ENCODE measurements at regions not wholly inside any gene's neighbourhood (a gene's known extent, or its start where the extent isn't known, plus 50 kb on each side); places are given as distances from the start of the nearest gene placed in this dataset.

DNA sequence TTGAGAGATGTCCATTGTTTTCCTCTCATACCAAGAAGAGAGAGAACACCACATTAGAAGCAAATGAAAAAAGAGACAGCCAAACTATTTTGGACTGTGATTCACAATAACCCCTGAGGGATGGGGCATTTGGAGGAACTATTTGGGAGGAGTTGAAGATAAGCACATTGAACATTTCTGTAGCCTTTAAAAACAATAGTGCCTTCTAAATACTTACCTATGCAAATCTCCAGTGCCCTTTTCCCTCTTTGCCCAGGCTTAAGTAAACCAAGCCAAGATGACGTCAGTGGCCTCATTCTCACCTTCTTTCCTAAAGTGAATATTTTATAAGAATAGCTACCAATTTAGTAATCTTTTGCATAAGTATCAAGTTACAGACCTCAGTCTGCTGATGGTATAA lies 89.7 kb upstream of the COL8A1 start:
- Histone ChIP-seq H3K4me3 (no peak overlapping the region), H3K4me1 (peaks cover 5% of the 10 kb centered on the region), H3F3A (ENCODE audit: low read depth) (no peaks in the 10 kb centered on the region), H3K36me3 (no peaks in the 10 kb centered on the region), H3K79me2 (ENCODE audit: low read depth) (no peaks in the 10 kb centered on the region), H3K9ac (no peak overlapping the region), H3K4me2 (no peak overlapping the region), H4K20me1 (ENCODE audit: low read depth) (no peaks in the 10 kb centered on the region), H2AFZ (replicated peaks) (no peak overlapping the region), H3K27me3 (no peaks in the 10 kb centered on the region), H3K27ac (no peak overlapping the region), H3K9me3 (ENCODE audit: low read depth) (no peaks in the 10 kb centered on the region)
- Mint-ChIP-seq H3K4me3 (no peak overlapping the region), H3K27me3 (ENCODE audit: insufficient read depth, low read depth) (no peaks in the 10 kb centered on the region), H3K27ac (no peak overlapping the region), H3K36me3 (no peaks in the 10 kb centered on the region), H3K4me1 (peaks cover 6% of the 10 kb centered on the region), H3K9me3 (no peaks in the 10 kb centered on the region)
- TF ChIP-seq, protein P1, sequence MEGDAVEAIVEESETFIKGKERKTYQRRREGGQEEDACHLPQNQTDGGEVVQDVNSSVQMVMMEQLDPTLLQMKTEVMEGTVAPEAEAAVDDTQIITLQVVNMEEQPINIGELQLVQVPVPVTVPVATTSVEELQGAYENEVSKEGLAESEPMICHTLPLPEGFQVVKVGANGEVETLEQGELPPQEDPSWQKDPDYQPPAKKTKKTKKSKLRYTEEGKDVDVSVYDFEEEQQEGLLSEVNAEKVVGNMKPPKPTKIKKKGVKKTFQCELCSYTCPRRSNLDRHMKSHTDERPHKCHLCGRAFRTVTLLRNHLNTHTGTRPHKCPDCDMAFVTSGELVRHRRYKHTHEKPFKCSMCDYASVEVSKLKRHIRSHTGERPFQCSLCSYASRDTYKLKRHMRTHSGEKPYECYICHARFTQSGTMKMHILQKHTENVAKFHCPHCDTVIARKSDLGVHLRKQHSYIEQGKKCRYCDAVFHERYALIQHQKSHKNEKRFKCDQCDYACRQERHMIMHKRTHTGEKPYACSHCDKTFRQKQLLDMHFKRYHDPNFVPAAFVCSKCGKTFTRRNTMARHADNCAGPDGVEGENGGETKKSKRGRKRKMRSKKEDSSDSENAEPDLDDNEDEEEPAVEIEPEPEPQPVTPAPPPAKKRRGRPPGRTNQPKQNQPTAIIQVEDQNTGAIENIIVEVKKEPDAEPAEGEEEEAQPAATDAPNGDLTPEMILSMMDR (IDR thresholded peaks at IDR 0.05), result no peak
- TF ChIP-seq EZH2phosphoT487 (IDR thresholded peaks at IDR 0.05) (no peak), EZH2 (IDR thresholded peaks at IDR 0.05) (no peak)
- DNase-seq (ENCODE audit: low spot score), result no peak

DNA sequence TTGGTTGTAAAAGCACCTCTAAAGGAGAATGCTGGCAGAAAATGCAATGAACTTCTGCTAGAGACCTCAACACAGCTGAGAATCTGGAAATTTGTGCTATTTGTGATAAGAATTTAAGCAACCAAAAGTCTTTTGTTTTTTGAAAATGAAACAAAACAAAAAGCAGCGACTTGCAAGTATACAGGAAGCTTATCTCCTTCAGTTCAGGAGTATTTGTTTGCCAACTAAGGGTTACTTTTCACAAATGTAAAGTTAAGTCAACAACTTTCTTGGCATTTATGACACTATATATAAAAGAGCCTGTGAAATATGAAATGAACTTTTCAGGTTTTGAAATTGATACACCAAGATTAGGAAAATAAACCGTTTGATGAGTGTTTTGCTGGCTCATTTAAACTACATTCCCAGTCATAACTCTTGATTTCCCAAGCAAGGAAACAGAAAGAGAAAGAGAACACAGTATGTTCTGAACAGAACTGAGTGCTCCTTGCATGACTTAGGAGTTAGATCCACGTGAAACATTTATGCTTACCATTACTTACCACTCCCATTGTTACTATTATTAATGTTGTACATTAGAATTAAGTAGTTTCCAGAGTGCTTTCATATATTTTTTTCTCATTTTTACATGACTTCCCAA lies 92.3 kb upstream of the COL8A1 start:
- DNase-seq (ENCODE audit: low spot score), result no peak
- no peak overlapping the region for H3K4me3 Mint-ChIP-seq
- H3K9me3 Mint-ChIP-seq, result no peaks in the 10 kb centered on the region
- no peaks in the 10 kb centered on the region for H4K20me1 ChIP-seq (ENCODE audit: low read depth)
- no peaks in the 10 kb centered on the region for H3K9me3 ChIP-seq (ENCODE audit: low read depth)
- H3K27ac ChIP-seq, result no peak overlapping the region
- no peak overlapping the region for H3K27ac Mint-ChIP-seq
- peaks cover 6% of the 10 kb centered on the region for H3K4me1 ChIP-seq
- peaks cover 2% of the 10 kb centered on the region for H3K4me1 Mint-ChIP-seq
- H3K36me3 ChIP-seq, result no peaks in the 10 kb centered on the region
- no peaks in the 10 kb centered on the region for H3K79me2 ChIP-seq (ENCODE audit: low read depth)
- H3F3A ChIP-seq (ENCODE audit: low read depth), result no peaks in the 10 kb centered on the region
- no peaks in the 10 kb centered on the region for H3K36me3 Mint-ChIP-seq
- no peak overlapping the region for H3K9ac ChIP-seq
- TF ChIP-seq EZH2 (IDR thresholded peaks at IDR 0.05), result no peak
- TF ChIP-seq EZH2phosphoT487 (IDR thresholded peaks at IDR 0.05), result no peak
- TF ChIP-seq, protein P1 (IDR thresholded peaks at IDR 0.05), result no peak
- no peaks in the 10 kb centered on the region for H3K27me3 ChIP-seq
- H2AFZ ChIP-seq (replicated peaks), result no peak overlapping the region
- no peak overlapping the region for H3K4me3 ChIP-seq
- no peaks in the 10 kb centered on the region for H3K27me3 Mint-ChIP-seq (ENCODE audit: insufficient read depth, low read depth)
- H3K4me2 ChIP-seq, result no peak overlapping the region

DNA sequence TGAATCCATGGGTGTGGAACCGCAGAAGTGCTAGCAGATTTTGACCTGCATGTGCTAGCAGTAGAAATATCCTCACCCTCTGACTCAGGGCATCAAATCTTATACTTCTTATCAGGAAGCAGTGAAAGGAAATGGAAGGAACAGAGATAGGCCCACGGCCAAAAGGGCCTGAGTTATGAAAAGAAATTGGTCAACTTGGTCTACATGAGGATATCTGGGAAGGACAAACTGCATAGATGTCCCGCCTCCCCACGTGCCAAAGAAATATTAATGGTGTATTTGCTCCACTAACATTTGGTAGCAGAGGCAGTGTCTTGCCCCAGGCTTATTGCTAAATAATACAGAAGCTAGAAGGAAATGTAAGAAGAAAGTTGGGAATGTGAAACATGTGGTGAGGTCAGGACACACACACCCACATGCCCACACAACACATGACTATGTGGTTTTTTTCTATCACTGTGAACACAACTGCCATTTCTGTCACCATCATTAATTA lies 93.6 kb upstream of the COL8A1 start:
- Mint-ChIP-seq H3K4me3 (no peak overlapping the region), H3K36me3 (no peaks in the 10 kb centered on the region), H3K9me3 (no peaks in the 10 kb centered on the region), H3K27ac (no peak overlapping the region), H3K27me3 (ENCODE audit: insufficient read depth, low read depth) (no peaks in the 10 kb centered on the region), H3K4me1 (peaks cover 4% of the 10 kb centered on the region)
- no peaks in the 10 kb centered on the region for H3K9me3 ChIP-seq (ENCODE audit: low read depth)
- peaks cover 16% of the 10 kb centered on the region for H3K4me1 ChIP-seq
- H3F3A ChIP-seq (ENCODE audit: low read depth), result no peaks in the 10 kb centered on the region
- no peak overlapping the region for H3K4me2 ChIP-seq
- H3K9ac ChIP-seq, result no peak overlapping the region
- H3K27ac ChIP-seq, result no peak overlapping the region
- no peaks in the 10 kb centered on the region for H3K27me3 ChIP-seq
- no peaks in the 10 kb centered on the region for H4K20me1 ChIP-seq (ENCODE audit: low read depth)
- no peaks in the 10 kb centered on the region for H3K79me2 ChIP-seq (ENCODE audit: low read depth)
- no peaks in the 10 kb centered on the region for H3K36me3 ChIP-seq
- no peak for DNase-seq (ENCODE audit: low spot score)
- no peak overlapping the region for H3K4me3 ChIP-seq
- no peak for TF ChIP-seq EZH2phosphoT487 (IDR thresholded peaks at IDR 0.05)
- no peak overlapping the region for H2AFZ ChIP-seq (replicated peaks)

DNA sequence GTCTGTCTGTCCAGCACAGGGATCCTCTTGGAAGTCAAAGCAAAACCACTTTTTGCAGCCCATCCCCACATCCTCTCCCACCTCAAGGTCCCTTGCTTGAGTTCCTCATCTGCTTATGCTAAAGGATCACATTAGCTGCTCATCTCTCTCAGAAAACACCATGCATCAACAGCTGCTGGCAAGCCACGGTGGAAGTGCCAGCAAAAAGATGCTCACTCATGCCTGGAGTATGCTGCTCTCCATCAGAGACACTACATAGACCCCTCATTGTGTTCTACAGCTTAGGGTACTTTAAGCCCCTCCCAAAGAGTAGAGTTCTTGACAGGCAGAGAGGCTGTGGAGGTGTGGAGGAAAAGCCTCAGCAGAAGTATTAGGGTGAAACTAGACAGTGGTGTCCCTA lies 94.6 kb upstream of the COL8A1 start:
- Histone ChIP-seq H3K27ac (no peak overlapping the region), H3K36me3 (no peaks in the 10 kb centered on the region), H3F3A (ENCODE audit: low read depth) (no peaks in the 10 kb centered on the region), H3K9ac (no peak overlapping the region), H3K27me3 (no peaks in the 10 kb centered on the region), H2AFZ (replicated peaks) (no peak overlapping the region), H3K79me2 (ENCODE audit: low read depth) (no peaks in the 10 kb centered on the region), H4K20me1 (ENCODE audit: low read depth) (no peaks in the 10 kb centered on the region), H3K4me3 (no peak overlapping the region), H3K4me1 (peaks cover 16% of the 10 kb centered on the region), H3K4me2 (no peak overlapping the region), H3K9me3 (ENCODE audit: low read depth) (no peaks in the 10 kb centered on the region)
- Mint-ChIP-seq H3K4me3 (no peak overlapping the region), H3K27ac (no peak overlapping the region), H3K36me3 (no peaks in the 10 kb centered on the region), H3K4me1 (peaks cover 4% of the 10 kb centered on the region), H3K9me3 (no peaks in the 10 kb centered on the region), H3K27me3 (ENCODE audit: insufficient read depth, low read depth) (no peaks in the 10 kb centered on the region)
- no peak for TF ChIP-seq EZH2phosphoT487 (IDR thresholded peaks at IDR 0.05)
- TF ChIP-seq, protein P1 (IDR thresholded peaks at IDR 0.05), result no peak
- TF ChIP-seq EZH2 (IDR thresholded peaks at IDR 0.05), result no peak
- DNase-seq (ENCODE audit: low spot score), result no peak

Measured in neural progenitor cell (in vitro differentiated cells).